ENCODE measurements at regions not wholly inside any gene's neighbourhood (a gene's known extent, or its start where the extent isn't known, plus 50 kb on each side); places are given as distances from the start of the nearest gene placed in this dataset.

GRCh38 chr2:199216253-199216652 lies 241.5 kb downstream of the SATB2 start:
- no peaks in the 10 kb centered on the region for H3K36me3 ChIP-seq (ENCODE audit: low read depth, low read length)
- no peak overlapping the region for H3K9ac ChIP-seq (ENCODE audit: low read length)
- no peaks in the 10 kb centered on the region for H4K20me1 ChIP-seq (ENCODE audit: low read length)
- H3K27ac ChIP-seq (ENCODE audit: low read length), result no peak overlapping the region
- no peak overlapping the region for H3K4me3 ChIP-seq (ENCODE audit: low read length)
- H3K9me2 ChIP-seq (replicated peaks; ENCODE audit: low read length), result no peaks in the 10 kb centered on the region
- BruUV-seq (replicated peaks), result no TSS peak
- H3K4me1 ChIP-seq (ENCODE audit: insufficient read depth, low read length), result no peaks in the 10 kb centered on the region
- no peak for ATAC-seq
- H3F3A ChIP-seq (ENCODE audit: low read length, unreplicated experiment), result no peaks in the 10 kb centered on the region
- no peak overlapping the region for H2AFZ ChIP-seq (ENCODE audit: low read length)
- DNase-seq, result no peak
- H3K27me3 ChIP-seq (ENCODE audit: low read length), result no peaks in the 10 kb centered on the region
- no peak overlapping the region for H3K4me2 ChIP-seq (ENCODE audit: low read length)
- intact Hi-C loops (cut with micrococcal nuclease), result no loop called here
- peaks cover 8% of the 10 kb centered on the region; the same call in 1 of the 2 replicates for H3K9me3 ChIP-seq (ENCODE audit: low read length)
- POLR2A ChIA-PET (ENCODE audit: unreplicated experiment), result no interaction called here
- TF ChIP-seq EZH2 (IDR thresholded peaks at IDR 0.05; ENCODE audit: low read length, unreplicated experiment) (no peak), CTCF (conservative IDR thresholded peaks at IDR 0.05; ENCODE audit: low read depth, low read length) (no peak), EZH2phosphoT487 (IDR thresholded peaks at IDR 0.05; ENCODE audit: borderline replicate concordance, low read length) (no peak)
- CTCF ChIA-PET, result no interaction called here
- no peaks in the 10 kb centered on the region for H3K79me2 ChIP-seq (ENCODE audit: low read length)

DNA sequence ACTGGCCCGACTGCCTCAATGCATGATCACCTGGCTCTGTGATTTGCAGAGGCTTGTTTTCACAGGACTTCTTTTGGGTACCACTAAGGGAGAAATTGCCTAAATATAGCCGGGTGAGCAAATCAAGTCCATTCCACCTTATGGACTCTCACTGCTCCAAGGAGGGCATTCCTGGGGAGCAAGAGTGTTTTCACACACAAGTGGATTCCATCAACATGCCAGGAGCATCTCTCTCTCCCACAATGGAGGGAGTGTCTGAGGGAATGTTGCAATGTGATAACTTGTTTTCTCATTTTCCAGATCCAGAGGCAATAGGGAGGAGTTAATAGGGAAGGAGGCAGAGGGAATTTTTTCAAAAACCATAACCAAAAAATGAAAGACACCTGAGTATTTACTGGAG lies 250.7 kb downstream of the SATB2 start:
- ATAC-seq, result no peak
- H3K9ac ChIP-seq (ENCODE audit: low read length), result no peak overlapping the region
- no peaks in the 10 kb centered on the region for H3K36me3 ChIP-seq (ENCODE audit: low read depth, low read length)
- TF ChIP-seq CTCF (conservative IDR thresholded peaks at IDR 0.05; ENCODE audit: low read depth, low read length), result no peak
- TF ChIP-seq EZH2 (IDR thresholded peaks at IDR 0.05; ENCODE audit: low read length, unreplicated experiment), result no peak
- no peak for TF ChIP-seq EZH2phosphoT487 (IDR thresholded peaks at IDR 0.05; ENCODE audit: borderline replicate concordance, low read length)
- no peak overlapping the region for H3K4me2 ChIP-seq (ENCODE audit: low read length)
- H3K9me3 ChIP-seq (ENCODE audit: low read length), result peaks cover 6% of the 10 kb centered on the region; the same call in 1 of the 2 replicates
- H3K4me1 ChIP-seq (ENCODE audit: insufficient read depth, low read length), result no peaks in the 10 kb centered on the region
- intact Hi-C loops (cut with micrococcal nuclease), result no loop called here
- no peak for DNase-seq
- BruUV-seq (replicated peaks), result no TSS peak
- H3K27ac ChIP-seq (ENCODE audit: low read length), result no peak overlapping the region
- H4K20me1 ChIP-seq (ENCODE audit: low read length), result no peaks in the 10 kb centered on the region
- H3K9me2 ChIP-seq (replicated peaks; ENCODE audit: low read length), result no peaks in the 10 kb centered on the region
- ChIA-PET CTCF (no interaction called here), POLR2A (ENCODE audit: unreplicated experiment) (no interaction called here)
- peaks cover 10% of the 10 kb centered on the region; the same call in 1 of the 2 replicates for H3K27me3 ChIP-seq (ENCODE audit: low read length)
- no peak overlapping the region for H2AFZ ChIP-seq (ENCODE audit: low read length)
- H3K79me2 ChIP-seq (ENCODE audit: low read length), result no peaks in the 10 kb centered on the region
- H3F3A ChIP-seq (ENCODE audit: low read length, unreplicated experiment), result no peaks in the 10 kb centered on the region
- H3K4me3 ChIP-seq (ENCODE audit: low read length), result no peak overlapping the region

- TF ChIP-seq EZH2 (IDR thresholded peaks at IDR 0.05; ENCODE audit: low read length, unreplicated experiment), result no peak
- TF ChIP-seq CTCF (conservative IDR thresholded peaks at IDR 0.05; ENCODE audit: low read depth, low read length), result no peak
- TF ChIP-seq EZH2phosphoT487 (IDR thresholded peaks at IDR 0.05; ENCODE audit: borderline replicate concordance, low read length), result no peak
- 0 out of 2 replicates have a peak, but pooled peaks cover 1% of the 10 kb centered on the region for H3K9me3 ChIP-seq (ENCODE audit: low read length)
- H3K27me3 ChIP-seq (ENCODE audit: low read length), result peaks cover 10% of the 10 kb centered on the region; the same call in 1 of the 2 replicates
- BruUV-seq (replicated peaks), result no TSS peak
- no peaks in the 10 kb centered on the region for H3K9me2 ChIP-seq (replicated peaks; ENCODE audit: low read length)
- no peak for ATAC-seq
- no peak overlapping the region for H3K4me2 ChIP-seq (ENCODE audit: low read length)
- H3F3A ChIP-seq (ENCODE audit: low read length, unreplicated experiment), result no peaks in the 10 kb centered on the region
- intact Hi-C loops (cut with micrococcal nuclease), result no loop called here
- H4K20me1 ChIP-seq (ENCODE audit: low read length), result no peaks in the 10 kb centered on the region
- H3K36me3 ChIP-seq (ENCODE audit: low read depth, low read length), result no peaks in the 10 kb centered on the region
- H3K4me1 ChIP-seq (ENCODE audit: insufficient read depth, low read length), result no peaks in the 10 kb centered on the region
- DNase-seq, result no peak
- POLR2A ChIA-PET (ENCODE audit: unreplicated experiment), result no interaction called here
- H3K9ac ChIP-seq (ENCODE audit: low read length), result no peak overlapping the region
- H3K4me3 ChIP-seq (ENCODE audit: low read length), result no peak overlapping the region
- H3K79me2 ChIP-seq (ENCODE audit: low read length), result no peaks in the 10 kb centered on the region
- H2AFZ ChIP-seq (ENCODE audit: low read length), result no peak overlapping the region
- no peak overlapping the region for H3K27ac ChIP-seq (ENCODE audit: low read length)
- CTCF ChIA-PET, result no interaction called here
Observed at GRCh38 chr2:199206536-199206935, 251.2 kb downstream of the SATB2 start.

Data from PC-3 (cell line).